22Rv1 (cell line): ENCODE measurements at regions not wholly inside any gene's neighbourhood (a gene's known extent, or its start where the extent isn't known, plus 50 kb on each side); places are given as distances from the start of the nearest gene placed in this dataset.

Experiments used
- H3K27ac ChIP-seq: fragments of 450-650 bp; 2 replicates; pipeline ENCODE4 v1.5.1; 2017
- CTCF ChIP-seq: fragments of 450-650 bp; IDR thresholded peaks from 2 replicates; pipeline ENCODE4 v1.5.1; 2017; ENCODE audit warnings: mild to moderate bottlenecking
- ZFX ChIP-seq: fragments of 450-650 bp; IDR thresholded peaks from 2 replicates; pipeline ENCODE4 v1.6.1; 2017; ENCODE audit warnings: antibody characterized with exemption, borderline replicate concordance

GRCh38 chr6:128738112-128738511 lies 144.8 kb upstream of the LAMA2 start:
- TF ChIP-seq ZFX (no peak), CTCF (no peak)
- H3K27ac ChIP-seq, result no peak overlapping the region

GRCh38 chr6:128736780-128737179 lies 146.2 kb upstream of the LAMA2 start:
- H3K27ac ChIP-seq, result no peak overlapping the region
- TF ChIP-seq ZFX (no peak), CTCF (no peak)

- no peak overlapping the region for H3K27ac ChIP-seq
- TF ChIP-seq ZFX (no peak), CTCF (peak; percentile 82)
Observed at GRCh38 chr6:128731249-128732165, 151.4 kb upstream of the LAMA2 start.

- no peak overlapping the region for H3K27ac ChIP-seq
- TF ChIP-seq CTCF (no peak), ZFX (no peak)
Observed at GRCh38 chr6:128727500-128727899, 155.4 kb upstream of the LAMA2 start.

- no peak for TF ChIP-seq ZFX
- peak; percentile 83 for TF ChIP-seq CTCF
- H3K27ac ChIP-seq, result no peak overlapping the region
Observed at GRCh38 chr6:128725271-128726233, 157.4 kb upstream of the LAMA2 start.

- no peak overlapping the region for H3K27ac ChIP-seq
- TF ChIP-seq CTCF (no peak), ZFX (no peak)
Observed at GRCh38 chr6:128724738-128725137, 158.2 kb upstream of the LAMA2 start.
